CD14-positive monocyte (primary cell): ENCODE measurements at regions not wholly inside any gene's neighbourhood (a gene's known extent, or its start where the extent isn't known, plus 50 kb on each side); places are given as distances from the start of the nearest gene placed in this dataset.

Experiments used
- DNase-seq, 3 donors: peaks; one replicate each; pipeline ENCODE4 v3.0.0-alpha.2; 2011 to 2022
- H2AFZ ChIP-seq: 2 replicates; pipeline ENCODE4 v1.6.0; 2012; ENCODE audit warnings: mild to moderate bottlenecking, low read depth, low read length, inconsistent platforms; ENCODE audit not compliant: insufficient read depth, poor library complexity, severe bottlenecking
- H3K27ac ChIP-seq, 2 donors: 1 replicate in 1 of 2; 2 replicates in 1 of 2; pipeline ENCODE4 v1.5.1; 2012 to 2013; ENCODE audit warnings: low read length in 2 of 2, control low read depth in 1 of 2, inconsistent platforms in 1 of 2, low read depth in 1 of 2, mild to moderate bottlenecking in 1 of 2
- H3K27me3 ChIP-seq, 2 donors: one replicate each; pipeline versions ENCODE4 v1.6.0 to v1.6.1; 2011 to 2013; ENCODE audit warnings: low read length in 2 of 2; ENCODE audit not compliant: control insufficient read depth in 2 of 2, insufficient read depth in 2 of 2
- H3K36me3 ChIP-seq, 2 donors: replicated peaks in 1 of 2; 1 replicate in 1 of 2; 2 replicates in 1 of 2; pipeline versions ENCODE4 v1.5.1 to v1.6.1; 2012 to 2013; ENCODE audit warnings: low read length in 2 of 2, control low read depth in 1 of 2, inconsistent platforms in 1 of 2, mild to moderate bottlenecking in 1 of 2; ENCODE audit not compliant: insufficient read depth in 2 of 2, control insufficient read depth in 1 of 2
- H3K4me1 ChIP-seq, 2 donors: 1 replicate in 1 of 2; 2 replicates in 1 of 2; pipeline versions ENCODE4 v1.5.1 to v1.6.1; 2012 to 2013; ENCODE audit warnings: low read length in 2 of 2, control low read depth in 1 of 2, inconsistent platforms in 1 of 2, mild to moderate bottlenecking in 1 of 2, moderate library complexity in 1 of 2; ENCODE audit not compliant: insufficient read depth in 2 of 2, control insufficient read depth in 1 of 2
- H3K4me2 ChIP-seq: replicated peaks from 2 replicates; pipeline ENCODE3; 2012; ENCODE audit warnings: low read length, moderate library complexity, mild to moderate bottlenecking; ENCODE audit not compliant: poor library complexity, severe bottlenecking; ENCODE audit errors: extremely low read depth
- H3K4me3 ChIP-seq, 3 experiments: fragments of 200-600 bp in 1 of 3; sonication (generic) in 1 of 3; replicated peaks in 1 of 3; 1 replicate in 2 of 3; 2 replicates in 1 of 3; pipeline ENCODE4 v1.5.1; 2011 to 2013; ENCODE audit warnings: low read length in 3 of 3, mild to moderate bottlenecking in 3 of 3, control low read depth in 2 of 3, low read depth in 2 of 3, inconsistent platforms in 1 of 3, moderate library complexity in 1 of 3
- H3K79me2 ChIP-seq: 2 replicates; pipeline ENCODE4 v1.6.0; 2012; ENCODE audit warnings: mild to moderate bottlenecking, control low read depth, inconsistent platforms, low read length, moderate library complexity; ENCODE audit not compliant: insufficient read depth
- H3K9ac ChIP-seq: 2 replicates; pipeline ENCODE4 v1.6.0; 2017; ENCODE audit warnings: low read length, mild to moderate bottlenecking; ENCODE audit not compliant: insufficient read depth, poor library complexity, severe bottlenecking
- H3K9me3 ChIP-seq, 2 donors: replicated peaks in 1 of 2; 1 replicate in 1 of 2; 2 replicates in 1 of 2; pipeline versions ENCODE4 v1.5.1 to v1.6.1; 2012 to 2013; ENCODE audit warnings: low read length in 2 of 2, control low read depth in 1 of 2; ENCODE audit not compliant: control insufficient read depth in 1 of 2, insufficient read depth in 1 of 2
- H4K20me1 ChIP-seq: 2 replicates; pipeline ENCODE4 v1.6.0; 2012; ENCODE audit warnings: mild to moderate bottlenecking, low read length, control low read depth, moderate library complexity; ENCODE audit not compliant: insufficient read depth
- H3K27ac Mint-ChIP-seq, 7 donors: one replicate each; pipeline ENCODE4 v1.8.0; 2020; ENCODE audit warnings: mild to moderate bottlenecking in 7 of 7, mixed read lengths in 7 of 7, moderate library complexity in 6 of 7, inconsistent platforms in 2 of 7
- H3K27me3 Mint-ChIP-seq, 3 donors: one replicate each; pipeline ENCODE4 v1.8.0; 2021 to 2022; ENCODE audit warnings: low read depth in 3 of 3, mild to moderate bottlenecking in 3 of 3, mixed read lengths in 3 of 3, moderate library complexity in 3 of 3, inconsistent platforms in 1 of 3
- H3K36me3 Mint-ChIP-seq, 2 donors: one replicate each; pipeline ENCODE4 v1.8.0; 2020; ENCODE audit warnings: mixed read lengths in 2 of 2, inconsistent platforms in 1 of 2, mild to moderate bottlenecking in 1 of 2
- H3K4me1 Mint-ChIP-seq: one replicate; pipeline ENCODE4 v1.8.0; 2020; ENCODE audit warnings: mild to moderate bottlenecking, mixed read lengths
- H3K4me3 Mint-ChIP-seq, 2 donors: one replicate each; pipeline ENCODE4 v1.8.0; 2020; ENCODE audit warnings: mild to moderate bottlenecking in 2 of 2, mixed read lengths in 2 of 2, moderate library complexity in 1 of 2
- H3K9me3 Mint-ChIP-seq, 7 donors: one replicate each; pipeline ENCODE4 v1.8.0; 2020 to 2022; ENCODE audit warnings: mixed read lengths in 7 of 7, mild to moderate bottlenecking in 6 of 7, moderate library complexity in 6 of 7, inconsistent platforms in 2 of 7
- WGBS: methylation state at CpG from one replicate; pipeline ENCODE4 v1.1.5; 2013; ENCODE audit warnings: missing lambda C conversion rate; ENCODE audit not compliant: insufficient coverage; 5-methylcytosine and 5-hydroxymethylcytosine counted together
- intact Hi-C, 2 donors: fragments of 100-400 bp; cut with micrococcal nuclease; formaldehyde crosslinking; loops; one replicate each; pipeline versions ENCODE4 v1.15.0 to v1.15.1; 2023
- TF ChIP-seq, protein P1 (sequence below): fragments of 200-600 bp; IDR thresholded peaks from one replicate; pipeline ENCODE4 v1.8.0; 2022; ENCODE audit warnings: antibody characterized with exemption, mild to moderate bottlenecking

DNA sequence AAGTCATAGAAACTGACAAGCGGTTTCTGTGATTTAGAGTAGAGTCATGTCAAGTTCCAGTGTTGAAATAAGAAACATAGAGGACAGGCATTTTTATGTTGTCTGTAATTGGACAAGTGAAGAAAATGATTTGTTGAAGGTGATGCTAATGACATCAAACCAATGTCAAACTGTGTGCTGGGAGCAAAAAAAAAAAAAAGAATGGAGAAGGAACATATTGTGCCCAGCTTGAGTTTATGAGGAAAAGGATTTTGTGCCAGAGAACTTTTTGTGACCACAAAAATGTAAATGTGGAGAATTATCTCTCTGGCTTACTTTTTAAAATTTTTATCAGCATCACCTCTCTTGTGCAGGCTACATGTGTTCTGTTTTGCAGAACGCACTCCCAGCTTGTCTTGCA lies 495.7 kb downstream of the RAPGEF2 start:
- Histone ChIP-seq H2AFZ (no peak overlapping the region), H3K4me3 (no peak overlapping the region)
- 100% methylated on average over 1 of the region's 2 CpGs for WGBS

DNA sequence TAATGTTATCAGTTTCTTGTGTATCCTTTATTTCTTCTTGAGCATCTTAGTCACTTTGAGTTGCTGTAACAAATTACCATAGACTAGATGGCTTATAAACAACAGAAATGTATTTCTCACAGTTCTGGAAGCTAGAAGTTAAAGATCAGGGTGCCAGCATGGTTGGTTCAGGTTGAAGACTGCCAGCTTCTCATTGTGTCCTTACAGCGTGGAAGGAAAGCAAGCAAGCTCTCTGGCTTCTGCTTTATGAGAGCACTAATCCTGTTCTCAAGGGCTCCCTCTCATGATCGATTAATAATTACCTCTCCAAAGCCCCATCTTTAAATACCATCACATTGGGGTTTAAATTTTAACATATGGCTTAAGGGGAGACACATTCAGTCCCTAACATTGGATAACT lies 497.2 kb downstream of the RAPGEF2 start:
- H3K79me2 ChIP-seq = no peaks in the 10 kb centered on the region
- no peak overlapping the region for H3K27ac ChIP-seq
- H3K4me1 ChIP-seq = no peaks in the 10 kb centered on the region
- Mint-ChIP-seq H3K36me3 (no peaks in the 10 kb centered on the region), H3K4me3 (no peak overlapping the region), H3K27ac (no peak overlapping the region), H3K4me1 (no peaks in the 10 kb centered on the region), H3K9me3 (no peaks in the 10 kb centered on the region), H3K27me3 (no peaks in the 10 kb centered on the region)
- DNase-seq = no peak
- H3K27me3 ChIP-seq = no peaks in the 10 kb centered on the region
- H3K9me3 ChIP-seq = no peaks in the 10 kb centered on the region
- H3K4me2 ChIP-seq = no peak overlapping the region
- WGBS = 83% methylated on average over 1 of the region's 2 CpGs
- no peaks in the 10 kb centered on the region for H3K36me3 ChIP-seq
- H2AFZ ChIP-seq = no peak overlapping the region
- H3K9ac ChIP-seq = no peak overlapping the region
- intact Hi-C loops = no loop called here
- TF ChIP-seq, protein P1, sequence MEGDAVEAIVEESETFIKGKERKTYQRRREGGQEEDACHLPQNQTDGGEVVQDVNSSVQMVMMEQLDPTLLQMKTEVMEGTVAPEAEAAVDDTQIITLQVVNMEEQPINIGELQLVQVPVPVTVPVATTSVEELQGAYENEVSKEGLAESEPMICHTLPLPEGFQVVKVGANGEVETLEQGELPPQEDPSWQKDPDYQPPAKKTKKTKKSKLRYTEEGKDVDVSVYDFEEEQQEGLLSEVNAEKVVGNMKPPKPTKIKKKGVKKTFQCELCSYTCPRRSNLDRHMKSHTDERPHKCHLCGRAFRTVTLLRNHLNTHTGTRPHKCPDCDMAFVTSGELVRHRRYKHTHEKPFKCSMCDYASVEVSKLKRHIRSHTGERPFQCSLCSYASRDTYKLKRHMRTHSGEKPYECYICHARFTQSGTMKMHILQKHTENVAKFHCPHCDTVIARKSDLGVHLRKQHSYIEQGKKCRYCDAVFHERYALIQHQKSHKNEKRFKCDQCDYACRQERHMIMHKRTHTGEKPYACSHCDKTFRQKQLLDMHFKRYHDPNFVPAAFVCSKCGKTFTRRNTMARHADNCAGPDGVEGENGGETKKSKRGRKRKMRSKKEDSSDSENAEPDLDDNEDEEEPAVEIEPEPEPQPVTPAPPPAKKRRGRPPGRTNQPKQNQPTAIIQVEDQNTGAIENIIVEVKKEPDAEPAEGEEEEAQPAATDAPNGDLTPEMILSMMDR = no peak
- no peak overlapping the region for H3K4me3 ChIP-seq
- no peaks in the 10 kb centered on the region for H4K20me1 ChIP-seq

More for the DNA sequence above, 495.7 kb downstream of the RAPGEF2 start:
- Histone ChIP-seq H3K79me2 (no peaks in the 10 kb centered on the region), H3K36me3 (no peaks in the 10 kb centered on the region), H3K27ac (no peak overlapping the region), H3K9me3 (no peaks in the 10 kb centered on the region), H3K9ac (no peak overlapping the region), H3K4me1 (no peaks in the 10 kb centered on the region), H4K20me1 (no peaks in the 10 kb centered on the region), H3K27me3 (no peaks in the 10 kb centered on the region), H3K4me2 (no peak overlapping the region)
- DNase-seq = no peak
- Mint-ChIP-seq H3K4me3 (no peak overlapping the region), H3K4me1 (no peaks in the 10 kb centered on the region), H3K27ac (no peak overlapping the region), H3K27me3 (peaks cover 0 to 1% (median 0%) of the 10 kb centered on the region in 3 donors), H3K9me3 (no peaks in the 10 kb centered on the region), H3K36me3 (no peaks in the 10 kb centered on the region)
- intact Hi-C loops = no loop called here
- TF ChIP-seq, protein P1 = no peak
